ENCODE measurements at regions not wholly inside any gene's neighbourhood (a gene's known extent, or its start where the extent isn't known, plus 50 kb on each side); places are given as distances from the start of the nearest gene placed in this dataset.

DNA sequence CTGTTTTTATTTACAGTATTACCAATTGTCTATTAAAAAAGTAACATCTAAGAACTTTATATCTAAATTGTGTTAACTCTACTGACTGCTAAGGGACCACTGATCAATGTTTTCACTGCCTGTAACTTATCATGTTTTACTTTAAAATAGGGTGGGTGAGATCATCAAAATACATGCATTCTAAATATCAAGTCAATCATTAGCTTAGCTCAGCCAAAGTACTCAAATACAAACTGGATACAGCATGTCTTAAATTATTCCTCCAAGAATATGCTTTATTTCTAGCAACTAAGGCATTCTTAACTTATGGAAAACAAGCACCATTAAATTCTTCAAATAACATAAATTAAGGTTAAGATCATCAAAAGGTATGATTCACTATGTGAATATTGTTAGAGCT is 638.7 kb upstream of the RGS18 start:
- TF ChIP-seq, protein P1, sequence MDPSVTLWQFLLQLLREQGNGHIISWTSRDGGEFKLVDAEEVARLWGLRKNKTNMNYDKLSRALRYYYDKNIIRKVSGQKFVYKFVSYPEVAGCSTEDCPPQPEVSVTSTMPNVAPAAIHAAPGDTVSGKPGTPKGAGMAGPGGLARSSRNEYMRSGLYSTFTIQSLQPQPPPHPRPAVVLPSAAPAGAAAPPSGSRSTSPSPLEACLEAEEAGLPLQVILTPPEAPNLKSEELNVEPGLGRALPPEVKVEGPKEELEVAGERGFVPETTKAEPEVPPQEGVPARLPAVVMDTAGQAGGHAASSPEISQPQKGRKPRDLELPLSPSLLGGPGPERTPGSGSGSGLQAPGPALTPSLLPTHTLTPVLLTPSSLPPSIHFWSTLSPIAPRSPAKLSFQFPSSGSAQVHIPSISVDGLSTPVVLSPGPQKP (IDR thresholded peaks at IDR 0.05; ENCODE audit: borderline replicate concordance, low read depth, low read length): no peak
- TF ChIP-seq POLR2A (IDR thresholded peaks at IDR 0.05; ENCODE audit: low read depth, low read length) (no peak), NFE2L2 (IDR thresholded peaks at IDR 0.05; ENCODE audit: low read depth, low read length) (no peak)

All from IMR-90 (cell line).